SH-SY5Y (cell line): ENCODE measurements at regions not wholly inside any gene's neighbourhood (a gene's known extent, or its start where the extent isn't known, plus 50 kb on each side); places are given as distances from the start of the nearest gene placed in this dataset.

Experiments
- GATA2 ChIP-seq: IDR thresholded peaks from 2 replicates; pipeline ENCODE4 v1.6.1; 2011; ENCODE audit warnings: mild to moderate bottlenecking, low read depth, low read length
- GATA3 ChIP-seq: IDR thresholded peaks from 2 replicates; pipeline ENCODE4 v1.6.1; 2011; ENCODE audit warnings: low read depth, mild to moderate bottlenecking, low read length, moderate library complexity

DNA sequence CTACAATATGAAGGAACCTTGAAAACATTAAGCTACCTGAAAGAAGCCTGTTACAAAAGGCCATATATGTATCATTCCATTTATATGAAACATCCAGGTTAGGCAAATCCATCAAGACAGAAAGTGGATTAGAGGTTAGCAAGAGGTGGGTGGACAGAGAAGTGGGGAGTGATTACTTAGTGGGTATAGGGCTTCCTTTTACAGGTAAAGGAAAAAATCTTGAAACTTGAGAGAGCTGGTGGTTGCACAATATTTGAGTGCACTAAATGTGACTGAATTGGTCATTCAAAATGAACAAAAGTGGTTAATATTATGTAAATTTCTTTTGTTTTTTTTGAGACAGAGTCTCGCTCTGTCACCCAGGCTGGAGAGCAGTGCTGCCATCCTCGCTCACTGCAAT lies 119.4 kb upstream of the KIF5B start:
- TF ChIP-seq GATA3 (no peak), GATA2 (no peak)
